ENCODE measurements at regions not wholly inside any gene's neighbourhood (a gene's known extent, or its start where the extent isn't known, plus 50 kb on each side); places are given as distances from the start of the nearest gene placed in this dataset.
"Not testable (repeated sequence)": the region's sequence is repeated elsewhere in the genome, so short reads cannot be mapped to it uniquely, and the experiment has no call there.

- no TSS peak for BruUV-seq (replicated peaks)
- Histone ChIP-seq H3K27ac (ENCODE audit: low read depth, low read length, poor library complexity, severe bottlenecking) (no peak overlapping the region), H3K4me1 (ENCODE audit: insufficient read depth, low read length, poor library complexity, severe bottlenecking) (no peaks in the 10 kb centered on the region), H4K20me1 (ENCODE audit: insufficient read depth, low read length) (no peaks in the 10 kb centered on the region), H3K79me2 (ENCODE audit: insufficient read depth, low read depth, low read length) (no peaks in the 10 kb centered on the region), H3K9me3 (ENCODE audit: low read length) (no peaks in the 10 kb centered on the region), H2AFZ (ENCODE audit: low read length) (no peak overlapping the region), H3K9me2 (ENCODE audit: insufficient read depth, low read length) (no peaks in the 10 kb centered on the region), H3K36me3 (ENCODE audit: insufficient read depth, low read length) (no peaks in the 10 kb centered on the region), H3K4me3 (ENCODE audit: low read depth, low read length, poor library complexity, severe bottlenecking) (no peak overlapping the region), H3K4me2 (ENCODE audit: low read length) (no peak overlapping the region)
- ChIA-PET CTCF (ENCODE audit: unreplicated experiment) (no interaction called here), POLR2A (no interaction called here)
- no peak for DNase-seq (ENCODE audit: low spot score)
- intact Hi-C loops (cut with micrococcal nuclease; ENCODE audit: unreplicated experiment), result no loop called here
- TF ChIP-seq CTCF (conservative IDR thresholded peaks at IDR 0.05; ENCODE audit: low read length), result no peak
- TF ChIP-seq EZH2phosphoT487 (IDR thresholded peaks at IDR 0.05; ENCODE audit: borderline replicate concordance, low read depth, low read length), result no peak
Observed at GRCh38 chr2:167816874-167817290, 430.5 kb downstream of the STK39 start.

- no TSS peak for BruUV-seq (replicated peaks)
- H3K36me3 ChIP-seq (ENCODE audit: insufficient read depth, low read length), result no peaks in the 10 kb centered on the region
- POLR2A ChIA-PET, result interaction anchor here (0.7 kb wide), 1 partner anchor 51 kb away, joined by 3 read pairs; no protein-coding TSS in a partner anchor
- no peak overlapping the region for H2AFZ ChIP-seq (ENCODE audit: low read length)
- no peaks in the 10 kb centered on the region for H4K20me1 ChIP-seq (ENCODE audit: insufficient read depth, low read length)
- H3K27ac ChIP-seq (ENCODE audit: low read depth, low read length, poor library complexity, severe bottlenecking), result no peak overlapping the region
- no peak overlapping the region for H3K4me3 ChIP-seq (ENCODE audit: low read depth, low read length, poor library complexity, severe bottlenecking)
- no peaks in the 10 kb centered on the region for H3K9me3 ChIP-seq (ENCODE audit: low read length)
- CTCF ChIA-PET (ENCODE audit: unreplicated experiment), result no interaction called here
- H3K4me2 ChIP-seq (ENCODE audit: low read length), result no peak overlapping the region
- no peak for TF ChIP-seq CTCF (conservative IDR thresholded peaks at IDR 0.05; ENCODE audit: low read length)
- TF ChIP-seq EZH2phosphoT487 (IDR thresholded peaks at IDR 0.05; ENCODE audit: borderline replicate concordance, low read depth, low read length), result no peak
- intact Hi-C loops (cut with micrococcal nuclease; ENCODE audit: unreplicated experiment), result no loop called here
- no peaks in the 10 kb centered on the region for H3K4me1 ChIP-seq (ENCODE audit: insufficient read depth, low read length, poor library complexity, severe bottlenecking)
- DNase-seq (ENCODE audit: low spot score), result no peak
- H3K79me2 ChIP-seq (ENCODE audit: insufficient read depth, low read depth, low read length), result no peaks in the 10 kb centered on the region
- H3K9me2 ChIP-seq (ENCODE audit: insufficient read depth, low read length), result no peaks in the 10 kb centered on the region
Observed at GRCh38 chr2:167814881-167815718, 432.3 kb downstream of the STK39 start.

GRCh38 chr2:167814482-167814880 is 432.9 kb downstream of the STK39 start:
- H3K4me1 ChIP-seq (ENCODE audit: insufficient read depth, low read length, poor library complexity, severe bottlenecking); H2AFZ ChIP-seq (ENCODE audit: low read length); DNase-seq (ENCODE audit: low spot score); H3K36me3 ChIP-seq (ENCODE audit: insufficient read depth, low read length); H3K9me3 ChIP-seq (ENCODE audit: low read length); BruUV-seq (replicated peaks); intact Hi-C loops (cut with micrococcal nuclease; ENCODE audit: unreplicated experiment); H3K9me2 ChIP-seq (ENCODE audit: insufficient read depth, low read length); CTCF ChIA-PET (ENCODE audit: unreplicated experiment); H3K27ac ChIP-seq (ENCODE audit: low read depth, low read length, poor library complexity, severe bottlenecking); POLR2A ChIA-PET; H3K4me3 ChIP-seq (ENCODE audit: low read depth, low read length, poor library complexity, severe bottlenecking); H4K20me1 ChIP-seq (ENCODE audit: insufficient read depth, low read length); H3K4me2 ChIP-seq (ENCODE audit: low read length); H3K79me2 ChIP-seq (ENCODE audit: insufficient read depth, low read depth, low read length): not testable (repeated sequence)

GRCh38 chr2:167809799-167810198 is 437.6 kb downstream of the STK39 start:
- DNase-seq (ENCODE audit: low spot score); H3K9me3 ChIP-seq (ENCODE audit: low read length); H3K4me2 ChIP-seq (ENCODE audit: low read length); H2AFZ ChIP-seq (ENCODE audit: low read length); POLR2A ChIA-PET; BruUV-seq (replicated peaks); H4K20me1 ChIP-seq (ENCODE audit: insufficient read depth, low read length); H3K27ac ChIP-seq (ENCODE audit: low read depth, low read length, poor library complexity, severe bottlenecking); H3K36me3 ChIP-seq (ENCODE audit: insufficient read depth, low read length); intact Hi-C loops (cut with micrococcal nuclease; ENCODE audit: unreplicated experiment); H3K4me3 ChIP-seq (ENCODE audit: low read depth, low read length, poor library complexity, severe bottlenecking); H3K79me2 ChIP-seq (ENCODE audit: insufficient read depth, low read depth, low read length); CTCF ChIA-PET (ENCODE audit: unreplicated experiment); H3K9me2 ChIP-seq (ENCODE audit: insufficient read depth, low read length); H3K4me1 ChIP-seq (ENCODE audit: insufficient read depth, low read length, poor library complexity, severe bottlenecking): not testable (repeated sequence)
